ENCODE measurements at regions not wholly inside any gene's neighbourhood (a gene's known extent, or its start where the extent isn't known, plus 50 kb on each side); places are given as distances from the start of the nearest gene placed in this dataset.

GRCh38 chr11:71309181-71309580, 56.8 kb upstream of the SHANK2 start:
- no peaks in the 10 kb centered on the region for H3K79me2 ChIP-seq (replicated peaks; ENCODE audit: insufficient read depth)
- no peak overlapping the region for H3K4me2 ChIP-seq
- no peaks in the 10 kb centered on the region for H3K9me2 ChIP-seq (ENCODE audit: insufficient read depth)
- H3F3A ChIP-seq (replicated peaks; ENCODE audit: low read depth), result no peaks in the 10 kb centered on the region
- ATAC-seq (no peak), DNase-seq (ENCODE audit: low spot score) (no peak)
- no peak overlapping the region for H3K4me3 Mint-ChIP-seq
- H3K27ac Mint-ChIP-seq, result no peak overlapping the region
- TF ChIP-seq, protein P1, sequence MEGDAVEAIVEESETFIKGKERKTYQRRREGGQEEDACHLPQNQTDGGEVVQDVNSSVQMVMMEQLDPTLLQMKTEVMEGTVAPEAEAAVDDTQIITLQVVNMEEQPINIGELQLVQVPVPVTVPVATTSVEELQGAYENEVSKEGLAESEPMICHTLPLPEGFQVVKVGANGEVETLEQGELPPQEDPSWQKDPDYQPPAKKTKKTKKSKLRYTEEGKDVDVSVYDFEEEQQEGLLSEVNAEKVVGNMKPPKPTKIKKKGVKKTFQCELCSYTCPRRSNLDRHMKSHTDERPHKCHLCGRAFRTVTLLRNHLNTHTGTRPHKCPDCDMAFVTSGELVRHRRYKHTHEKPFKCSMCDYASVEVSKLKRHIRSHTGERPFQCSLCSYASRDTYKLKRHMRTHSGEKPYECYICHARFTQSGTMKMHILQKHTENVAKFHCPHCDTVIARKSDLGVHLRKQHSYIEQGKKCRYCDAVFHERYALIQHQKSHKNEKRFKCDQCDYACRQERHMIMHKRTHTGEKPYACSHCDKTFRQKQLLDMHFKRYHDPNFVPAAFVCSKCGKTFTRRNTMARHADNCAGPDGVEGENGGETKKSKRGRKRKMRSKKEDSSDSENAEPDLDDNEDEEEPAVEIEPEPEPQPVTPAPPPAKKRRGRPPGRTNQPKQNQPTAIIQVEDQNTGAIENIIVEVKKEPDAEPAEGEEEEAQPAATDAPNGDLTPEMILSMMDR (conservative IDR thresholded peaks at IDR 0.05; ENCODE audit: low read depth in 2 of 2), result no peak
- no peak for TF ChIP-seq JUNB (IDR thresholded peaks at IDR 0.05; ENCODE audit: unreplicated experiment)
- TF ChIP-seq ZNF114 (CRISPR knock-in tag; IDR thresholded peaks at IDR 0.05), result no peak
- TF ChIP-seq STAT1 (IDR thresholded peaks at IDR 0.05; ENCODE audit: unreplicated experiment), result no peak
- no peak for TF ChIP-seq EZH2 (IDR thresholded peaks at IDR 0.05; ENCODE audit: low read depth, unreplicated experiment)
- TF ChIP-seq POLR2AphosphoS5 (IDR thresholded peaks at IDR 0.05; ENCODE audit: low read depth), result no peak
- no peak for TF ChIP-seq ZNF331 (CRISPR knock-in tag; IDR thresholded peaks at IDR 0.05; ENCODE audit: low read depth)
- no peak for TF ChIP-seq ZNF462 (CRISPR knock-in tag; IDR thresholded peaks at IDR 0.05)
- no peak for TF ChIP-seq EZH2phosphoT487 (IDR thresholded peaks at IDR 0.05; ENCODE audit: unreplicated experiment)
- TF ChIP-seq, protein P2, sequence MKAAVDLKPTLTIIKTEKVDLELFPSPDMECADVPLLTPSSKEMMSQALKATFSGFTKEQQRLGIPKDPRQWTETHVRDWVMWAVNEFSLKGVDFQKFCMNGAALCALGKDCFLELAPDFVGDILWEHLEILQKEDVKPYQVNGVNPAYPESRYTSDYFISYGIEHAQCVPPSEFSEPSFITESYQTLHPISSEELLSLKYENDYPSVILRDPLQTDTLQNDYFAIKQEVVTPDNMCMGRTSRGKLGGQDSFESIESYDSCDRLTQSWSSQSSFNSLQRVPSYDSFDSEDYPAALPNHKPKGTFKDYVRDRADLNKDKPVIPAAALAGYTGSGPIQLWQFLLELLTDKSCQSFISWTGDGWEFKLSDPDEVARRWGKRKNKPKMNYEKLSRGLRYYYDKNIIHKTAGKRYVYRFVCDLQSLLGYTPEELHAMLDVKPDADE (IDR thresholded peaks at IDR 0.05), result no peak
- TF ChIP-seq, protein P3, sequence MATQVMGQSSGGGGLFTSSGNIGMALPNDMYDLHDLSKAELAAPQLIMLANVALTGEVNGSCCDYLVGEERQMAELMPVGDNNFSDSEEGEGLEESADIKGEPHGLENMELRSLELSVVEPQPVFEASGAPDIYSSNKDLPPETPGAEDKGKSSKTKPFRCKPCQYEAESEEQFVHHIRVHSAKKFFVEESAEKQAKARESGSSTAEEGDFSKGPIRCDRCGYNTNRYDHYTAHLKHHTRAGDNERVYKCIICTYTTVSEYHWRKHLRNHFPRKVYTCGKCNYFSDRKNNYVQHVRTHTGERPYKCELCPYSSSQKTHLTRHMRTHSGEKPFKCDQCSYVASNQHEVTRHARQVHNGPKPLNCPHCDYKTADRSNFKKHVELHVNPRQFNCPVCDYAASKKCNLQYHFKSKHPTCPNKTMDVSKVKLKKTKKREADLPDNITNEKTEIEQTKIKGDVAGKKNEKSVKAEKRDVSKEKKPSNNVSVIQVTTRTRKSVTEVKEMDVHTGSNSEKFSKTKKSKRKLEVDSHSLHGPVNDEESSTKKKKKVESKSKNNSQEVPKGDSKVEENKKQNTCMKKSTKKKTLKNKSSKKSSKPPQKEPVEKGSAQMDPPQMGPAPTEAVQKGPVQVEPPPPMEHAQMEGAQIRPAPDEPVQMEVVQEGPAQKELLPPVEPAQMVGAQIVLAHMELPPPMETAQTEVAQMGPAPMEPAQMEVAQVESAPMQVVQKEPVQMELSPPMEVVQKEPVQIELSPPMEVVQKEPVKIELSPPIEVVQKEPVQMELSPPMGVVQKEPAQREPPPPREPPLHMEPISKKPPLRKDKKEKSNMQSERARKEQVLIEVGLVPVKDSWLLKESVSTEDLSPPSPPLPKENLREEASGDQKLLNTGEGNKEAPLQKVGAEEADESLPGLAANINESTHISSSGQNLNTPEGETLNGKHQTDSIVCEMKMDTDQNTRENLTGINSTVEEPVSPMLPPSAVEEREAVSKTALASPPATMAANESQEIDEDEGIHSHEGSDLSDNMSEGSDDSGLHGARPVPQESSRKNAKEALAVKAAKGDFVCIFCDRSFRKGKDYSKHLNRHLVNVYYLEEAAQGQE (IDR thresholded peaks at IDR 0.05; ENCODE audit: unreplicated experiment), result no peak
- no peak for TF ChIP-seq NANOG (IDR thresholded peaks at IDR 0.05; ENCODE audit: borderline replicate concordance)
- TF ChIP-seq CREB1 (CRISPR knock-in tag; IDR thresholded peaks at IDR 0.05; ENCODE audit: low read depth), result no peak
- no peak overlapping the region for H3K27ac ChIP-seq (ENCODE audit: low read depth)
- no peaks in the 10 kb centered on the region for H3K36me3 ChIP-seq (ENCODE audit: insufficient read depth)
- H3K9me3 Mint-ChIP-seq, result peaks cover 4% of the 10 kb centered on the region; the same call in 1 of the 3 replicates
- no peaks in the 10 kb centered on the region for H4K20me1 ChIP-seq (replicated peaks; ENCODE audit: insufficient read depth)
- no peaks in the 10 kb centered on the region for H3K4me1 ChIP-seq (ENCODE audit: insufficient read depth)
- no peaks in the 10 kb centered on the region; the same call in 2 of the 3 replicates for H3K36me3 Mint-ChIP-seq (ENCODE audit: low read depth)
- peaks cover 1% of the 10 kb centered on the region for H3K27me3 Mint-ChIP-seq (ENCODE audit: insufficient read depth, low read depth, poor library complexity)
- H3K27me3 ChIP-seq (ENCODE audit: insufficient read depth), result no peaks in the 10 kb centered on the region
- no peak overlapping the region for H3K4me3 ChIP-seq
- H2AFZ ChIP-seq, result no peak overlapping the region
- H3K4me1 Mint-ChIP-seq, result no peaks in the 10 kb centered on the region

Data from GM23338 (cell line).